Heart left ventricle (tissue), 16 donors: ENCODE measurements at regions not wholly inside any gene's neighbourhood (a gene's known extent, or its start where the extent isn't known, plus 50 kb on each side); places are given as distances from the start of the nearest gene placed in this dataset.

Source experiments
- ATAC-seq, 4 donors: fragments of 200-7000 bp; cut with Tn5 transposase; one replicate each; pipeline ENCODE4 v1.9.1; 2020 to 2022; ENCODE audit warnings: moderate library complexity in 4 of 4, mild to moderate bottlenecking in 3 of 4, moderate number of reproducible peaks in 1 of 4
- DNase-seq, 5 donors: peaks; one replicate each; pipeline ENCODE4 v3.0.0-alpha.2; 2020
- H3K27ac ChIP-seq, 12 donors: fragments of 200-600 bp; sonication (generic) in 4 of 12; one replicate each; pipeline versions ENCODE4 v1.5.0 to v1.8.0; 2016 to 2022; ENCODE audit warnings: mild to moderate bottlenecking in 2 of 12
- H3K27me3 ChIP-seq, 9 donors: fragments of 200-600 bp; sonication (generic) in 2 of 9; one replicate each; pipeline versions ENCODE4 v1.5.1 to v1.8.0; 2016 to 2022; ENCODE audit warnings: mild to moderate bottlenecking in 3 of 9
- H3K36me3 ChIP-seq, 9 donors: fragments of 200-600 bp; sonication (generic) in 2 of 9; one replicate each; pipeline versions ENCODE4 v1.5.0 to v1.8.0; 2018 to 2022; ENCODE audit warnings: mild to moderate bottlenecking in 2 of 9
- H3K4me1 ChIP-seq, 12 donors: fragments of 200-600 bp; sonication (generic) in 4 of 12; one replicate each; pipeline versions ENCODE4 v1.5.0 to v1.8.0; 2016 to 2022; ENCODE audit warnings: mild to moderate bottlenecking in 3 of 12
- H3K4me3 ChIP-seq, 12 donors: fragments of 200-600 bp; sonication (generic) in 4 of 12; one replicate each; pipeline versions ENCODE4 v1.5.0 to v1.8.0; 2017 to 2022; ENCODE audit warnings: mild to moderate bottlenecking in 9 of 12, moderate library complexity in 4 of 12
- H3K9me3 ChIP-seq, 12 donors: fragments of 200-600 bp; sonication (generic) in 4 of 12; one replicate each; pipeline versions ENCODE4 v1.5.0 to v1.8.0; 2016 to 2022; ENCODE audit warnings: mild to moderate bottlenecking in 1 of 12
- CTCF ChIP-seq, 12 donors: fragments of 200-600 bp; sonication (generic) in 4 of 12; IDR thresholded peaks; one replicate each; pipeline versions ENCODE4 v1.5.0 to v1.8.0; 2018 to 2022; ENCODE audit warnings: antibody characterized with exemption in 12 of 12, mild to moderate bottlenecking in 5 of 12
- POLR2A ChIP-seq, 2 donors: fragments of 450-650 bp; IDR thresholded peaks; one replicate each; pipeline ENCODE4 v1.6.1; 2017; ENCODE audit warnings: antibody characterized with exemption in 2 of 2, mild to moderate bottlenecking in 2 of 2, moderate library complexity in 2 of 2
- WGBS, 4 donors: extraction: QIAGEN DNeasy Blood & Tissue Kit in 2 of 4; methylation state at CpG; one replicate each; pipeline versions ENCODE4 v1.1.5 to v1.1.7; 2013 to 2018; 5-methylcytosine and 5-hydroxymethylcytosine counted together
- intact Hi-C, 10 donors: fragments of 100-400 bp; cut with DNase I; formaldehyde crosslinking; loops; one replicate each; pipeline versions ENCODE4 v1.11.1 to v1.14.2; 2022
- donor health status: ischemic (EF 13 %, LVEDD 7.1; RV severe dilation, severe dysfunction).
- donor health status: healthy with polysubstance abuse.
- donor health status: DM: no; HTN: yes; CAD: no.
- donor health status: DM: no; HTN: no; CAD: no.
- donor health status: ischemic (EF 25% LVEDD 6.9; RV normal size, moderate dysfunction).
- donor health status: ischemic (EF 25% LVEDD 5.7; RV mildly dilated, moderate dysfunction).
- donor health status: healthy.
- donor health status: DM: yes; HTN: yes; CAD: no.
- donor health status: ischemic (EF 35%, LVEDD 5.7; RV mildly dilated, moderate dysfunction).
- donor health status: nonischemic (EF 11% LVEDD 7.7; RV severe dilation, severe dysfunction).
- donor health status: DM: yes; HTN: yes; CAD: no.
- donor health status: PGD.
- donor health status: ischemic (EF 29% LVEDD 5.4; RV normal size, mild dysfunction).
- donor health status: nonischemic (EF 23%, LVEDD 6.1; RV moderate dilation, normal function).

GRCh38 chr17:6232732-6233101 lies 162.5 kb downstream of the WSCD1 start:
- 74 to 81% (median 80%) methylated on average over 12 of the region's 12 CpGs for WGBS, 4 donors
- intact Hi-C loops = no loop called here

GRCh38 chr17:6231886-6232731 lies 161.9 kb downstream of the WSCD1 start:
- Histone ChIP-seq H3K9me3 (no peaks in the 10 kb centered on the region), H3K4me1 (no peaks in the 10 kb centered on the region), H3K36me3 (no peaks in the 10 kb centered on the region), H3K27me3 (peaks cover 0 to 5% (median 0%) of the 10 kb centered on the region in 9 donors), H3K4me3 (no peak overlapping the region), H3K27ac (no peak overlapping the region)
- 56 to 60% (median 59%) methylated on average over 20 to 21 of the region's 21 CpGs for WGBS, 4 donors
- no peak for ATAC-seq
- TF ChIP-seq POLR2A (IDR thresholded peaks at IDR 0.05) (no peak), CTCF (IDR thresholded peaks at IDR 0.05) (no peak)
- intact Hi-C loops = no loop called here
- no peak for DNase-seq

More at GRCh38 chr17:6232732-6233101, 162.5 kb downstream of the WSCD1 start:
- DNase-seq = no peak
- no peak for TF ChIP-seq CTCF (IDR thresholded peaks at IDR 0.05)
- TF ChIP-seq POLR2A (IDR thresholded peaks at IDR 0.05) = no peak
- peaks cover 0 to 6% (median 0%) of the 10 kb centered on the region in 9 donors for H3K27me3 ChIP-seq
- H3K36me3 ChIP-seq = no peaks in the 10 kb centered on the region
- ATAC-seq = no peak
- no peaks in the 10 kb centered on the region for H3K4me1 ChIP-seq
- no peak overlapping the region for H3K27ac ChIP-seq
- H3K9me3 ChIP-seq = no peaks in the 10 kb centered on the region
- H3K4me3 ChIP-seq = no peak overlapping the region

- no peaks in the 10 kb centered on the region for H3K4me1 ChIP-seq
- no peak overlapping the region for H3K27ac ChIP-seq
- no peak for ATAC-seq
- H3K9me3 ChIP-seq = no peaks in the 10 kb centered on the region
- no peaks in the 10 kb centered on the region for H3K36me3 ChIP-seq
- no peak overlapping the region for H3K4me3 ChIP-seq
- WGBS, 4 donors = 64 to 81% (median 69%) methylated on average over 8 of the region's 8 CpGs
- intact Hi-C loops = no loop called here
- H3K27me3 ChIP-seq = peaks cover 0 to under 1% (median 0%) of the 10 kb centered on the region in 9 donors
- DNase-seq = no peak
- no peak for TF ChIP-seq POLR2A (IDR thresholded peaks at IDR 0.05)
These were observed 161.3 kb downstream of the WSCD1 start for GRCh38 chr17:6231465-6231864.

- no peaks in the 10 kb centered on the region for H3K36me3 ChIP-seq
- WGBS, 4 donors = 85 to 91% (median 89%) methylated on average over 7 of the region's 7 CpGs
- TF ChIP-seq CTCF (IDR thresholded peaks at IDR 0.05) (no peak), POLR2A (IDR thresholded peaks at IDR 0.05) (no peak)
- intact Hi-C loops = no loop called here
- H3K27ac ChIP-seq = no peak overlapping the region
- H3K4me3 ChIP-seq = no peak overlapping the region
- H3K4me1 ChIP-seq = no peaks in the 10 kb centered on the region
- DNase-seq (no peak), ATAC-seq (no peak)
- H3K27me3 ChIP-seq = peaks cover 0 to 4% (median 0%) of the 10 kb centered on the region in 9 donors
- H3K9me3 ChIP-seq = peaks cover 0 to 15% (median 4%) of the 10 kb centered on the region in 12 donors
These were observed 148.2 kb downstream of the WSCD1 start for GRCh38 chr17:6218333-6218732.
